ENCODE measurements at regions not wholly inside any gene's neighbourhood (a gene's known extent, or its start where the extent isn't known, plus 50 kb on each side); places are given as distances from the start of the nearest gene placed in this dataset.
"Not testable (repeated sequence)": the region's sequence is repeated elsewhere in the genome, so short reads cannot be mapped to it uniquely, and the experiment has no call there.

GRCh38 chr14:30064454-30064853 lies 136.8 kb upstream of the PRKD1 start (continued):
- TF ChIP-seq REST (IDR thresholded peaks at IDR 0.05) (no peak), FOXS1 (CRISPR knock-in tag; IDR thresholded peaks at IDR 0.05) (no peak)

- Histone ChIP-seq H3K27ac (no peak overlapping the region), H3K9me3 (no peaks in the 10 kb centered on the region), H3K4me1 (no peaks in the 10 kb centered on the region), H3K4me2 (no peak overlapping the region), H3K4me3 (no peak overlapping the region)
- TF ChIP-seq KDM1A (IDR thresholded peaks at IDR 0.05; ENCODE audit: low read depth) = no peak
- TF ChIP-seq CHD2 (IDR thresholded peaks at IDR 0.05; ENCODE audit: low read length, partially characterized antibody) = no peak
- no peak for TF ChIP-seq HOXB5 (CRISPR knock-in tag; IDR thresholded peaks at IDR 0.05)
- no peak for TF ChIP-seq FOSB (CRISPR knock-in tag; IDR thresholded peaks at IDR 0.05)
- TF ChIP-seq, protein P1, sequence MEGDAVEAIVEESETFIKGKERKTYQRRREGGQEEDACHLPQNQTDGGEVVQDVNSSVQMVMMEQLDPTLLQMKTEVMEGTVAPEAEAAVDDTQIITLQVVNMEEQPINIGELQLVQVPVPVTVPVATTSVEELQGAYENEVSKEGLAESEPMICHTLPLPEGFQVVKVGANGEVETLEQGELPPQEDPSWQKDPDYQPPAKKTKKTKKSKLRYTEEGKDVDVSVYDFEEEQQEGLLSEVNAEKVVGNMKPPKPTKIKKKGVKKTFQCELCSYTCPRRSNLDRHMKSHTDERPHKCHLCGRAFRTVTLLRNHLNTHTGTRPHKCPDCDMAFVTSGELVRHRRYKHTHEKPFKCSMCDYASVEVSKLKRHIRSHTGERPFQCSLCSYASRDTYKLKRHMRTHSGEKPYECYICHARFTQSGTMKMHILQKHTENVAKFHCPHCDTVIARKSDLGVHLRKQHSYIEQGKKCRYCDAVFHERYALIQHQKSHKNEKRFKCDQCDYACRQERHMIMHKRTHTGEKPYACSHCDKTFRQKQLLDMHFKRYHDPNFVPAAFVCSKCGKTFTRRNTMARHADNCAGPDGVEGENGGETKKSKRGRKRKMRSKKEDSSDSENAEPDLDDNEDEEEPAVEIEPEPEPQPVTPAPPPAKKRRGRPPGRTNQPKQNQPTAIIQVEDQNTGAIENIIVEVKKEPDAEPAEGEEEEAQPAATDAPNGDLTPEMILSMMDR (IDR thresholded peaks at IDR 0.05) = no peak
- TF ChIP-seq GATA3 (IDR thresholded peaks at IDR 0.05; ENCODE audit: borderline replicate concordance) = no peak
- TF ChIP-seq CBX8 (IDR thresholded peaks at IDR 0.05) = no peak
- no peak for TF ChIP-seq HDAC2 (IDR thresholded peaks at IDR 0.05)
- no peak for TF ChIP-seq CHD4 (IDR thresholded peaks at IDR 0.05; ENCODE audit: borderline replicate concordance)
- TF ChIP-seq, protein P2, sequence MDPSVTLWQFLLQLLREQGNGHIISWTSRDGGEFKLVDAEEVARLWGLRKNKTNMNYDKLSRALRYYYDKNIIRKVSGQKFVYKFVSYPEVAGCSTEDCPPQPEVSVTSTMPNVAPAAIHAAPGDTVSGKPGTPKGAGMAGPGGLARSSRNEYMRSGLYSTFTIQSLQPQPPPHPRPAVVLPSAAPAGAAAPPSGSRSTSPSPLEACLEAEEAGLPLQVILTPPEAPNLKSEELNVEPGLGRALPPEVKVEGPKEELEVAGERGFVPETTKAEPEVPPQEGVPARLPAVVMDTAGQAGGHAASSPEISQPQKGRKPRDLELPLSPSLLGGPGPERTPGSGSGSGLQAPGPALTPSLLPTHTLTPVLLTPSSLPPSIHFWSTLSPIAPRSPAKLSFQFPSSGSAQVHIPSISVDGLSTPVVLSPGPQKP (IDR thresholded peaks at IDR 0.05; ENCODE audit: low read depth, low read length) = no peak
- no peak for TF ChIP-seq PHF8 (IDR thresholded peaks at IDR 0.05; ENCODE audit: borderline replicate concordance, low read depth)
- TF ChIP-seq NPAS2 (CRISPR knock-in tag; IDR thresholded peaks at IDR 0.05; ENCODE audit: borderline replicate concordance) = no peak
- no peak for TF ChIP-seq HOXA7 (CRISPR knock-in tag; IDR thresholded peaks at IDR 0.05)
- no peak for TF ChIP-seq CEBPB (IDR thresholded peaks at IDR 0.05)
- no peak for TF ChIP-seq RCOR1 (IDR thresholded peaks at IDR 0.05; ENCODE audit: low read depth, low read length)
- TF ChIP-seq JUN (IDR thresholded peaks at IDR 0.05) = no peak
- TF ChIP-seq PBX3 (IDR thresholded peaks at IDR 0.05) = no peak
- ChIA-PET POLR2A (no interaction called here), CTCF (no interaction called here)
- no peak for FAIRE-seq
- WGBS (ENCODE audit: missing lambda C conversion rate) = 2% methylated on average over 1 of the region's 1 CpG
- DNase-seq (ENCODE audit: low read depth in 1 of 2, low spot score in 1 of 2) = no peak
- ATAC-seq = no peak
Observed at GRCh38 chr14:30069536-30069935, 141.9 kb upstream of the PRKD1 start.

- WGBS (ENCODE audit: missing lambda C conversion rate) = 0% methylated on average over 2 of the region's 2 CpGs
- H3K4me3 ChIP-seq; H3K9me3 ChIP-seq; DNase-seq (ENCODE audit: low read depth in 1 of 2, low spot score in 1 of 2); H3K4me1 ChIP-seq; H3K27ac ChIP-seq; FAIRE-seq; POLR2A ChIA-PET; ATAC-seq; H3K4me2 ChIP-seq: not testable (repeated sequence)
- CTCF ChIA-PET = interaction anchor here (0.6 kb wide), 1 partner anchor 681 kb away, joined by 3 read pairs; no protein-coding TSS in a partner anchor
Observed at GRCh38 chr14:30072454-30072853, 144.8 kb upstream of the PRKD1 start.
